Left lung (tissue), 4 donors: ENCODE measurements at regions not wholly inside any gene's neighbourhood (a gene's known extent, or its start where the extent isn't known, plus 50 kb on each side); places are given as distances from the start of the nearest gene placed in this dataset.
A peak's percentile ranks its signal among the peaks of the same experiment; 100 is the strongest.

ENCODE experiments used
- ATAC-seq: fragments of 200-7000 bp; cut with Tn5 transposase; one replicate; pipeline ENCODE4 v1.9.1; 2020; ENCODE audit warnings: moderate library complexity
- DNase-seq, 4 donors: peaks; one replicate each; pipeline ENCODE4 v3.0.0-alpha.2; 2013 to 2020
- H3K27ac ChIP-seq, 2 donors: fragments of 200-600 bp; sonication (generic) in 1 of 2; one replicate each; pipeline versions ENCODE4 v1.5.0 to v1.8.0; 2020 to 2021
- H3K27me3 ChIP-seq, 2 donors: fragments of 200-600 bp; sonication (generic) in 1 of 2; one replicate each; pipeline versions ENCODE4 v1.5.0 to v1.8.0; 2020 to 2021
- H3K36me3 ChIP-seq, 2 donors: fragments of 200-600 bp; sonication (generic) in 1 of 2; one replicate each; pipeline versions ENCODE4 v1.5.0 to v1.8.0; 2020 to 2021
- H3K4me1 ChIP-seq, 2 donors: fragments of 200-600 bp; one replicate each; pipeline ENCODE4 v1.8.0; 2021
- H3K4me3 ChIP-seq, 2 donors: fragments of 200-600 bp; sonication (generic) in 1 of 2; one replicate each; pipeline versions ENCODE4 v1.5.0 to v1.8.0; 2020 to 2021; ENCODE audit warnings: mild to moderate bottlenecking in 1 of 2
- H3K9me3 ChIP-seq, 2 donors: fragments of 200-600 bp; sonication (generic) in 1 of 2; one replicate each; pipeline versions ENCODE4 v1.5.0 to v1.8.0; 2020 to 2021
- intact Hi-C, 2 donors: fragments of 100-400 bp; cut with DNase I; formaldehyde crosslinking; loops; one replicate each; pipeline versions ENCODE4 v1.11.2 to v1.14.2; 2022
- TF ChIP-seq, protein P1 (sequence below), 2 donors: fragments of 200-600 bp; sonication (generic) in 1 of 2; IDR thresholded peaks; one replicate each; pipeline versions ENCODE4 v1.5.0 to v1.8.0; 2021; ENCODE audit warnings: antibody characterized with exemption in 2 of 2
- donor health status: DM: no; HTN: yes; CAD: no.
- donor health status: DM: no; HTN: no; CAD: no.

DNA sequence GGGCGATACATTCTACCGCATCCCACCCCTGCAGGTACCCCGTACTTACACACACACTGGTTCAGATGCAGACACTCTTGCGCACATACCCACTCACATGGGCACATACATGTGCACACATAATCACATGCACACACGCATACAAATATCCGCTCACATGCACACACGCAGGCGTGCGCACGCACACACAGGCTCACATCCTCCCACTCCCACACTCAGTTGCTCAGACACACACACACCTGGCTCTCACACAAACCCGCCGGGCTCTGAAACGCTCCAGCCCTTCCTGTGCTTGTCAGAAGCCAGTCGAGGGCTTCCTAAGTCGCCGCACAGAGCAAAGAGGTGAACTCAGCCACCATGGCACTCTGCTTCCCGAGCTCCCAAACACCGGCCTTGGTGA is 164.5 kb downstream of the CRYBB2 start:
- intact Hi-C loops: no loop called here
- Histone ChIP-seq H3K4me3 (no peak overlapping the region), H3K9me3 (no peaks in the 10 kb centered on the region), H3K27me3 (no peaks in the 10 kb centered on the region), H3K4me1 (peaks cover 0 to 32% of the 10 kb centered on the region in 2 donors), H3K27ac (no peak overlapping the region), H3K36me3 (peaks cover 0 to 29% of the 10 kb centered on the region in 2 donors)
- TF ChIP-seq, protein P1, sequence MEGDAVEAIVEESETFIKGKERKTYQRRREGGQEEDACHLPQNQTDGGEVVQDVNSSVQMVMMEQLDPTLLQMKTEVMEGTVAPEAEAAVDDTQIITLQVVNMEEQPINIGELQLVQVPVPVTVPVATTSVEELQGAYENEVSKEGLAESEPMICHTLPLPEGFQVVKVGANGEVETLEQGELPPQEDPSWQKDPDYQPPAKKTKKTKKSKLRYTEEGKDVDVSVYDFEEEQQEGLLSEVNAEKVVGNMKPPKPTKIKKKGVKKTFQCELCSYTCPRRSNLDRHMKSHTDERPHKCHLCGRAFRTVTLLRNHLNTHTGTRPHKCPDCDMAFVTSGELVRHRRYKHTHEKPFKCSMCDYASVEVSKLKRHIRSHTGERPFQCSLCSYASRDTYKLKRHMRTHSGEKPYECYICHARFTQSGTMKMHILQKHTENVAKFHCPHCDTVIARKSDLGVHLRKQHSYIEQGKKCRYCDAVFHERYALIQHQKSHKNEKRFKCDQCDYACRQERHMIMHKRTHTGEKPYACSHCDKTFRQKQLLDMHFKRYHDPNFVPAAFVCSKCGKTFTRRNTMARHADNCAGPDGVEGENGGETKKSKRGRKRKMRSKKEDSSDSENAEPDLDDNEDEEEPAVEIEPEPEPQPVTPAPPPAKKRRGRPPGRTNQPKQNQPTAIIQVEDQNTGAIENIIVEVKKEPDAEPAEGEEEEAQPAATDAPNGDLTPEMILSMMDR (IDR thresholded peaks at IDR 0.05): no peak
- DNase-seq: no peak
- ATAC-seq: no peak

- Histone ChIP-seq H3K36me3 (peaks cover 0 to 5% of the 10 kb centered on the region in 2 donors), H3K9me3 (no peaks in the 10 kb centered on the region), H3K27me3 (no peaks in the 10 kb centered on the region), H3K4me1 (peaks cover 3 to 51% of the 10 kb centered on the region in 2 donors), H3K27ac (peak overlapping the region in 1 of 2 donors; percentile 19), H3K4me3 (no peak overlapping the region)
- TF ChIP-seq, protein P1 (IDR thresholded peaks at IDR 0.05): no peak
- ATAC-seq (no peak), DNase-seq (peak in 1 of 4 donors; percentile 81)
- intact Hi-C loops: no loop called here
Observed at GRCh38 chr22:25386538-25386884, 167.1 kb downstream of the CRYBB2 start.

DNA sequence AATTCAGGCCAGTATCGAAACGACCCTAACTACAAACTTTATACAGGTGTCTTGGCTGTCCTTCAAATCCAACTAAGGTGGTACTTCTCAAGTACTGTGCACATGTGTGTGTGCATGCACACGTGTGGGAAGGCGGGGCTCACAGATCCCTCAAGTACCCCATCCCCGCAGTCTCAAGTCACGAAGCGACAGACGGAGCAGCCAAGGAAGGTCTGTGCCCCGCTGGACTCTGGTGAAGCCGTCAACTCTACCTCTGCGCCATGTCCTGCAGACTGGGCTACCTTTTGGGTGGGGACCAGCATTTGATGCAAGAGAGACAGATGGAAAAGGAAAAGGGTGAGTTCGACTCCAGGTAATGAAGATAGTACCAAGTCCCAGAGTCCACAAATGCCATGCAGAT is 169.0 kb downstream of the CRYBB2 start:
- ATAC-seq: no peak
- peaks cover 3 to 51% of the 10 kb centered on the region in 2 donors for H3K4me1 ChIP-seq
- peak in 1 of 4 donors; percentile 70 for DNase-seq
- no peak overlapping the region for H3K4me3 ChIP-seq
- TF ChIP-seq, protein P1 (IDR thresholded peaks at IDR 0.05): no peak
- H3K27me3 ChIP-seq: no peaks in the 10 kb centered on the region
- no peak overlapping the region for H3K27ac ChIP-seq
- intact Hi-C loops: no loop called here
- H3K9me3 ChIP-seq: no peaks in the 10 kb centered on the region
- H3K36me3 ChIP-seq: peaks cover 0 to 5% of the 10 kb centered on the region in 2 donors

- Histone ChIP-seq H3K9me3 (no peaks in the 10 kb centered on the region), H3K4me1 (peaks cover 3 to 51% of the 10 kb centered on the region in 2 donors), H3K4me3 (no peak overlapping the region), H3K27ac (no peak overlapping the region), H3K27me3 (no peaks in the 10 kb centered on the region), H3K36me3 (peaks cover 0 to 5% of the 10 kb centered on the region in 2 donors)
- DNase-seq (peak in 1 of 4 donors; percentile 68), ATAC-seq (peak; percentile 23)
- TF ChIP-seq, protein P1 (IDR thresholded peaks at IDR 0.05): no peak
- intact Hi-C loops: no loop called here
Observed at GRCh38 chr22:25388866-25389540, 169.6 kb downstream of the CRYBB2 start.

- no peak for ATAC-seq
- Histone ChIP-seq H3K36me3 (peaks cover 0 to 5% of the 10 kb centered on the region in 2 donors), H3K9me3 (no peaks in the 10 kb centered on the region), H3K4me1 (peaks cover 3 to 51% of the 10 kb centered on the region in 2 donors), H3K27me3 (no peaks in the 10 kb centered on the region), H3K27ac (no peak overlapping the region), H3K4me3 (no peak overlapping the region)
- TF ChIP-seq, protein P1 (IDR thresholded peaks at IDR 0.05): no peak
- intact Hi-C loops: no loop called here
- DNase-seq: no peak
Observed at GRCh38 chr22:25389541-25389919, 170.1 kb downstream of the CRYBB2 start.
